Islet of Langerhans (tissue), 1 donor: ENCODE measurements at regions not wholly inside any gene's neighbourhood (a gene's known extent, or its start where the extent isn't known, plus 50 kb on each side); places are given as distances from the start of the nearest gene placed in this dataset.

Experiments used
- FAIRE-seq: peaks from one replicate; lab custom pipeline; 2011; peaks lifted over from hg19 to GRCh38; lab: Jason Lieb, UNC

DNA sequence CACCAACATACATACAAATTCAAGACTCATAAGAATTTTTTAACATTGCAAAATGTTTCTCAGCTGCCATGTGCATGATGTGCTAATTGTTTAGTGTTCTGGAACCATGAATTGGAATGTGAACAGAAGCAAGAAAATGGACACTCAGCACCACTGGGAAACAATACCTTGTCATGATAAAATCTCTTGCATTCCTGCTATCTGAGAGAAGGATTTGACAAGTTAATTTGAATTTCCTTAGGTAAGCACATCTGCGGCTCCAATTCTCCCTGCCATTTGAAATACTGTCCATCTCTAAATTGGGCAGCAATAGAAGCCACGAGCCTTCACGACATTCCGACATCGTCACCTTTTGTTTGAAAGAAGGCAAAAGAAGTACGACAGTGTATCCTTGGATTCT is 1104.6 kb upstream of the MAP3K7 start:
- FAIRE-seq, result no peak

DNA sequence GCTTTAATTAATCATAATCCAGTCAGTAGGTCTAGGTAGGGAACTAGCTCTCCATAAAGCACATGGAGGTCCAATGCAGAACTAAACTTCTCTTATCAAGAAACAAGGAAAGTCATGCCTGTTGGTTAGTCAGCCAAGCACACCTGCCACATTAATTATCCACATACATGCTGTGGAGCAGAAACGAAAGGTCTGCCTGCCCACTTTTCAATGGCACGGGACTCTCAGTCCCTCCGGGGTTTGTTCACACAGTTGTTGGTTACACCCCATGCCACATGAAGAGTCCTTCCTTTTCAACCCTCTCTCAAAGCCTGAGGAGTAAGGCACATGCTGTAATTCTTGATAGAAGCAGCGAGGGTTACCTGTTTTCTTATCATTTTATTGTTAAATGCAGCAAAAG is 1096.4 kb upstream of the MAP3K7 start:
- no peak for FAIRE-seq

DNA sequence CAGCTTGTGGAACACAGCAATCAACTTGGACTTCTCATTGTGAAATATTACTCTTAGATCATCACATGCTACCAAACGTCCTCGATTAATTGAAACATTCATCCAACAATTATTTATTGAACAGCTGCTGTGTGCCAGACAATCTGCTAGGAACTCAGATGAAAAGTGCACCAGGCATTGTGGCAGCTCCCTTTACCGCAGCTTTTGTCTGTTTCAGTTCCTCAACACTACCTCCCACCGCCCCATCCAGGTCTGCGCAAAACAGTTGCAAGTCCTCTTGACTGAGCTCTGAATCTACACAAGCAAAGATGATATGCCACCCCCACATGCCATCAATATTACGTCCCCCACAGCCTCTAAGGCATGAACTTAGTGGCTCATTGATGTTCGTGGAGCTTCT is 1094.4 kb upstream of the MAP3K7 start:
- FAIRE-seq, result no peak

DNA sequence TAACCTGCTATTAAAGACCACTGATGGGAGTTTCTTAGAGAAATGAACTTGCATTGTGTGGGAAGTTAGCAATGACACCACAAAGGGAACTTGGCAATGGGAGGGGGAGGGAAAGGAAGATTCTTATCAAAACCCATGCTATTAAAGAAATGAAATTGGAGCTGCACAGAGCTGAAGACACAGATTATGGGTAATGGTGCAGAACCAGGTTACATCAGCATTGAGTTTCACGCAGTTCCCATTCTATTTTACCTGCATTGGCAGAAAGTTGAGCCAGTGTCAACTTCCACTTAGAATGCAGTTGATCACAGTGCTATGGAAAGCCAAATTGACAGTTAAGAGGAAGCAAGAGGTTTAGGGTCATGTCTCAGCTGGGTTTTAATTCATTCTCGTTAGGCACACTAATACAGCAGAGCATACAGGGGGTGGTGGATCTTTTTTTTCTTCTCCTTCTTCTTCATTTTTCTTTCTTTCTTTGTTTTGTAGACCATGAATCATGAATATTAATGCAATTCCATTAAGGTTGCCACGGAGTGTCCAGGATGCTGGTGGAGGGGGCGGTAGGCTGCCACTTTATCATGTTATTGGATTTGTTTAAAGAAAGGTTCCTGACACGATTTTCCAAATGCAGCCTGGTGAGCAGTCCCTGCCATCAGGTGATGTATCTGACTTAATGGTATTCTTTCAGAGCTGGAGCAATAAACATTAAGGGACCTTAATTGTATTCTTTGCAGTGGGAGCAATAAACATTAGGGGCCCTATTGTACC is 1092.0 kb upstream of the MAP3K7 start:
- FAIRE-seq, result no peak

DNA sequence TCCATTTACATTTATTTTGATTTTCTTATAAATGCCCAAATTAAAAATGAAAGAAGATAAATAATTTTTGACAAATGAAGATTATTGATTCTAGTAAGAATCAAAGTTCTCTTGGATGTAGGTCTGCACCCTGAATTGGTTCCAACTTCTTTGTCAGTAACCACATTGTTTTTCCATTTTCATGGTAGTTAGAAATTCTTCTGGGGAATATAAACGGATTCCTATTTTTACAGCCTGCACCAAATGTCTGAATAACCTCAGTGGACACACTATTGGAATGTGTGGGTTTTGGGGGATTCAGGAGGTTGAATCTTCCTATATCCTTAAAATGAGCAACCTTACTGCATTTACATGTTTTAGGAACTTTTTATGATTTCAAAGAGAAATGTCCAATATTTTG is 1085.3 kb upstream of the MAP3K7 start:
- FAIRE-seq, result no peak

DNA sequence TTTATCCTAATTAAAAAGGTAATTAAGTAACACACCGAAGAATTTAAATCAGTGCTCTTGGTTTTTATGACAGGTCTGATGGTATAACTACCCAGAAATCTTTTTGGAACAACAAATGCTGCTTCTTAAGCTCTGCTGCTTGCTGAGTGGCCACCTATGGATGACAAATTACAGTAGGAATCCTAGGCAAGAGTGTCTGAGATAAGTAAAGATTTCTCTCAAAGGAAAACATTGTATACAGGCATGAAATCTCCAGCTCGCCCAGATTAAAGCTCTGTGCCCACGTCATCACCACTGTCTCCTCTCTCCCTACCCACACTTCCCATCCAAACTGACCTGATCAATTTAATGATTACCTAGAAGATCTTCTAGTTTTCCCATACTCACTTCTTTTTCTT is 1083.0 kb upstream of the MAP3K7 start:
- no peak for FAIRE-seq

DNA sequence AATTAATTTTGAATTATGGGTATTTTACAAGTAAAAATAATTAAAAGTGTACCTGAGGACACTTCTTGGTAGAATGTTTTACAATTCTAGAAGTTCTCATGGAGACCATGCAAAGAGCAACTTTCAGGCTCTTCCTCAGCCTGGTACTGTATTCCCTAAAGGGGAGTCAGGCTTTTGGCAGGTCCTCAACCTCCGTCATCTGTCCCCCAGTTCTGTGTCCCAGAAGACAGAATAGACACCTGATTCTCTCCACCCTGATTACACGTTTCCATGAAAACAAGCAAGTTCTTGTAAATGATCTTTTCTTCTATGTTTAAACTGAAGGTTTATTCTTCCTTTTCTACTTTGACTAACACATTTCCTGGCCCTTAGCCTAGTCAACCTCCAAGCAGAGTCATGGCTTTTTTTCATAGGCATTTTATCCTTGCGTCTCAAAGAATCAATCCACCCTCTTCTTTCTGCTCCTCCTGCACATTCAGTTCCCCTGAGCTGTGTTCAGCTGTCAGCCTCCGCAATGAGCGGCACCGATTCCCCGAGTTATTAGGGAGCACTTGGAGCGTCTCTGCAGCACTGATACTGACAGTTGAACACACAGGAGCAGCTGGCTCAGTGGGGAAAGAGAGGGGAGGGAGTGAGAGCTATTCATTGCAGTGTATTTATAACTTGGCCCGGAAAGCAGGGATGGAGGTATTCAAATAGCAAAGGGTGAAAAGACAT is 1082.4 kb upstream of the MAP3K7 start:
- FAIRE-seq, result no peak

DNA sequence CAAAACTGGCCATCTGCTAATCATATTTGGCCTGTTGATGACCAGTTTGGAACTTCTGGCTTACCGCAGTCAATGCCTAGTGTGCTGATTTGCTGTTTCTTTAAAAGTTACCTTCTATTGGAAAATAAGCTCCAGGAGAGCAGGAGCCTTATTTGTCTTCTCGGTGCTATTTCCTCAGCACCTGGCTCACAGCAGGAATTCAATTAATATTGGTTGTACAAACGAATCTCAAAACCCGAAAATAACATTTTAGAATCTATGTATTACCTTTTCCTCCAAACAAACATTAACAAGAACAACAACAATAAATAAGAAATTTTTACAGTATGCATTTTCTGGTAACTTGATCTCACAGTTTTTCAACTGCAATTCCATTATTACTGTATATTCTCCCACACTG is 1080.7 kb upstream of the MAP3K7 start:
- FAIRE-seq, result no peak

DNA sequence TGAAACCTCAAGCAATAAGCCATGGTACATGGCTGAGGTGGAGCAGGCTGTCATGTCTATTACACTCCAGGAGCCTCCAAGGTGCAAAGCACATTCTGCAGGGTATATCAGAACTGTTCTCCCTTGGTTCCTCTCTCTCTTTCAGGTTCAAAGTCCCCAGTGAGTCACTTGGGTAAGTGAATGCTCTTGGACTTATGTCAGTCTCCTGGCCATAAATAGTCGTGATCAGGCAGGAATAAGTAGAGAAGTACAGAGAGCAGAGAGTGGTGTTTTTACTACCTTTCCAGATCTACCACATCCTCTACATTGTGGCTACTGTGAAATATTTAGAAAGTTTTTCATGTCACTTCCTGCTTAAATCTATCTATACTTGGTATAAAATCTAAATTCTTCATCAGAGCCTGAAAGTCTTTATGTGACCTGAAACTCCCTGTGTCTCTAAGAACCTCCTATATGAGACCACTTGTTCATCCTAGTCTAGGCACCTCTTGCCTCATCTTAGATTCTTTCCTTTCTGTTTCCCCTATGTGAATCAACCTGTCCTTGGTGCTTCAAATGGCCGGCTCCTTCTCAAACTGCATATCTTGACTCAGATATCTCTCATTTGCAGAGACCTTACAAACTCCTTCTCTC is 1077.6 kb upstream of the MAP3K7 start:
- no peak for FAIRE-seq

DNA sequence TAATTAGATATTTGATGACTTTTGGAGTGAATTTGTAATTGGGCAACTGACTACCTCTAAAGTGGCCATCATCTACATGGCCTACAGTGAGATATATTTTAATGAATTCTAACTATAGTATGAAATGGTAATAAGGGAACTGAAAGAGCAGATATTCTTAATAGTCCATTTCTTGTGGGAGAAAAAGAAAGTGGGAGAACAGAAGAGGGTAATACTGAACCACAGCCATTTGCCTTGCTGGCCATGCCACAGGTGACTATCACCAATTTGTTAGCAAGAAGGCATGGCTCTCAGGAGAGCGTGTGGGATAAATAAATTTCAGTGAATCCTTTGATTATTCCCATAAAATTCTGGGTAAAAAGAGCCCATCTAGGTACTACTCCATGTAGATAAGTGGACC is 1074.0 kb upstream of the MAP3K7 start:
- no peak for FAIRE-seq

DNA sequence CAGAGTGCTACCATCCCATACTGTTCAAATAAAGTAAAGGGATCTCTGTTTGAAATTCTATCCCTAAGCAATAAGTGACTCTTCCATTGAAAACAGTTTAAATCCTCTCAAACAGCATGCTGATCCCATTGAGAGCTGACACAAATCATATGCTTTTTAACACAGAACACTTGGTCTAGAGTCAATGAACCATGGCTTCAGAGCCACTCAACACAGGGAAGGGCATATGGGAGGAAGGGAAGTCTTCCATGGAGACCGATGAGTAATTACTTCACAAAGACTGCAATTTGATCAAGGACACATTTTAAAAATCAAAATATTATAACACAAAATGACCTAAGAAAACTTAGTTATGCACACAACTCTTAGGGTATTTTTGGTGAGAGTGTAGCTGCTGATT is 1073.0 kb upstream of the MAP3K7 start:
- FAIRE-seq, result no peak

DNA sequence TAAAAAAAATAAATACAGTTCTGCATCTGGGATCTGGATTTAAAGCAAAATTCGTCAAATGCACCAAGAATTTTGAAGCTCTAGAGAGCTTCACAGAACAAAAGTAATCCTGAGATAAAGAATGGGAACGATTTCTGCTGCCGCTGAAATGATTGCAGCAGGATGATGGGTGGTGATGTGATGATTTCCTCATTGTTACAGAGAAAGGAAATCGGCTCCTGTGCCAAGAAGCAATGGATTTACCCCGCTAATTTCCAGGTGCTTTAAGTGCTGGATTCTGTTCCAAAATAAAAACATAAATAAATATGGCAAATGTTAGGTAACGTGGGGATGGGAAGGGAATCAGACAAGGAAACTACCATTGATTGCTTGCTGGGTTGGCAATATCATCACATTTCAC is 1067.9 kb upstream of the MAP3K7 start:
- no peak for FAIRE-seq

DNA sequence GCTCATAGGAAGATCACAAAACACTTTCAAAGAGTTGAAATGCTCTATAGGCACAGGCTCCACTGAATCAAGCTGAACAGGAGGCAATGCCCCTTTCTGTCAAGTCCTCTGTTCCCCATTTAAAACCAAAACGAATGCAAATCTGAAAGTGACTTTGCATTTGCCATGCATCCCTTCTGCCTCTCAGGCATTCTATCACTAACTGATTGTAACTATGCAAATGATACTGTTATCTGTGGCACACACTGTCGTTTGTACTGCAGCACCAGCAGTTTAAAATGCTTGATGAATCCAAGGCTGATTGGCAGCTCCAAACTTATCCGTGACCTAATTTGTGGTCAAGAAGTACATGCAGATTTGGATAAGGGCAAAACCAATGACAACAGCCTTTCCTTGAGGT is 1067.5 kb upstream of the MAP3K7 start:
- FAIRE-seq, result no peak

DNA sequence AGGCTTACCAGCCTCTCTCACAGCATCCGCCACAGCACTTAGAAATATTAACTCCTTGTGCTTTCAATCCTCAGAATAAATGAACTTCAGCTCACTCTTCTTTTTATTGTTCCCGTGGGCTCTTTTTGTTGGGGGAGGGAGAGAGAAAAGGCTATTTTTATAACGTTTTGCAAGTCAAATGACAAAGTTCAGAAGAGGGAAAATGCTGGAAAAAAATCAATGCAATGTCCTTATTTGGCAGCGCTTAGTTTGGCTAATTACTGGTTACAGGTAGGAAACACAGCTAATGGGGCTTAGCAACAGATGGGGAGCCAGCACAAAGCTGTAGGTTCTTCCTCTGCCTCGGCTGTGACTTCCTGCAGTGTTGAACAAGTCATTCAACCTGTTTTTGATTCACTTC is 1067.0 kb upstream of the MAP3K7 start:
- FAIRE-seq, result no peak

DNA sequence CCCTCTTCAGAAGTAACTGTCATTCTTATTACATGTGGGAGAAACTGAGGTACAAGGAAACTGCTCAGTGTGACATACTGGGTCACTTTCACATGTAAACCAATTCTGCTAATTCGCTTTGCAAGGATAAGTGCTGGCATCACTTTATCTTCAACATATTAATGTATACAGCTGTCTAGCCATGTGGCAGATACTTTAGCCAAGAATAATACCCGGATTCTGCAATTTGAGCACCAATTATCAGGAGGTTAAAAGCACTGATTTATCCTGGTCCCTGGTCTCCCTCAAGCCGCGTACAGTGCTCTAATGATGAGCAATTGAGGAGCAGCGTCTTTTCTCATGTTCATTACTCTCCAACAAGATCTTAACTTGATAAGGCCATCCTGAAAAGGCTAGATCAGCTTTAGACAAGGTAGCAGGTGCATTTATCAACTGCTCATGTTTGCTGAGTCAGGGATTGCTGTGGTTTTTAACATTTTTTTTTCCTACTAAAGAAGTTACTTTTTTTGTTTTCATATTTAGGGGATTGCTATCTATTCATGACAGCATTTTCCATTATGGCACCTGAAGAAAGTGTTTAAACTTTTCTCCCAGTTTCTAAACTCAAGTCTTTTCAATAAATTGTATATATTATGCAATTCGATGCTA is 1066.3 kb upstream of the MAP3K7 start:
- FAIRE-seq, result no peak

DNA sequence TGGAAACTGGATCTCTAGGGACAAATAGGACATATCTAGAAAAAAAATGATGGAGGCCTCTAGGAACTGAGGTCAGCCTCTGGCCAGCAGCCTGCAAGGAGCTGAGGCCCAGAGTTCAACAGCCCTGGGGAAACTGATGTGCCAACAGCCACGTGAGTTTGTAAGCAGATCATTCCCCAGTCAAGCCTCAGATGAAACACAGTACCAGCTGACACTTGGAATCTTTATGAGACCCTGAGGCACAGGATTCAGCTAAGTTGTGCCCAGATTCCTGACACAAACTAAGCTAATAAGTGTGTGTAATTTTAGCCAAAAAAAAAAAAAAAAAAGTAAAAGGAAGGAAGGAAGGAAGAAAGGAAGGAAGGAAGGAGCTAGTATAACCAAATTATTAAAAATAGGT is 1059.8 kb upstream of the MAP3K7 start:
- no peak for FAIRE-seq

DNA sequence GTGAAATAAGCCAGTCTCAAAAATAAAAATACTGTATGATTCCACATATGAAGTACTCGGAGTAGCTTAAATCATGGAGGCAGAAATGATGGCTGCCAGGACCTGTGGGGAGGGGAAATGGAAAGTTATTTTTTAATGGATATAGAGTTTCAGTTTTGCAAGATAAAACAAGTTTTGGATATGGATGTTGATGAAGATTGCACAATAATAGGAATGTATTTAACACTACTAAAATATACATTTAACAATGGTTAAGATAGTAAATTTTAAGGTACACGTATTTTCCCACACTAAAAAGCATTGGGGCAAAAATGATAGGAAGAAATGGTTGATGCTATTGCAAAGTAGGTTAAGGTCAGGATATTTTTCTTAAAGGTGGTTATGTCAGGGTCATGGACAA is 1058.9 kb upstream of the MAP3K7 start:
- no peak for FAIRE-seq

DNA sequence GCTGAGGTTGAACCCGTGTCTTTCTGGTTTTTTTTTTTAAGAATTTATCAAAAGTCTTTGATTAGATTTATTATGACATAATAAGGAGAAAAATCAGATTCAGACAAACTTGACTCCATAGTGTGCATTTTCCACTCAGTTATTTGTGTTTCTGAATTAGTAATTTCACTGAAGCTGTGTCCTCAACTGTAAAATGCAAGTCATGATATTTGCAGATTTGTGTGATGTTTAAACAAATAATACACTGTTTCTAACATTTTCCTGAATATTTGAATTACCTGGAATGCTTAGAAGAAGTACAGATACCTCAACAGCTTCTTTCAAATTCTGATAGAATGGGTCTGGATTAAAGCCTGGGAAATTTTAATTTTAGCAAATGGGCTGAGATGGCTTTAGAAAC is 1050.3 kb upstream of the MAP3K7 start:
- no peak for FAIRE-seq

DNA sequence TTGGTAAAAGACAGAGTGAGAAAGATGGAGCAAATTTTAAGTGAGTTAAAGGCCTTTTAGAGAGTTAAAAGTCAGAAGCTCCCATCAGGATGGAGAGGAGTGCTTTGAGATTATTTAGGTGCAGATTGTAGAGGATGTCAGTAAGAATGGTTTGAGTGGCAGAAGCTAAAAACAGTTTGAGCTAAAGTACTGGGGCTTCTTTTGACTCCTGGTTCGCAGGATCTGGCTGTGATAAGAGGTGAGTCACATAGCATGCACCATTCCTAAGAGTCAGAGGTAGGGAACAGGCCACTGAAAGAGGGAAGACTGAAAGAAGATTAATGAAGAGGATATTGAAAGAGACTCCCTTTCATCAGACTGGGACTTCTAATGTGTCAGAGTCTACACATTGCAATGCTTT is 1047.9 kb upstream of the MAP3K7 start:
- no peak for FAIRE-seq

DNA sequence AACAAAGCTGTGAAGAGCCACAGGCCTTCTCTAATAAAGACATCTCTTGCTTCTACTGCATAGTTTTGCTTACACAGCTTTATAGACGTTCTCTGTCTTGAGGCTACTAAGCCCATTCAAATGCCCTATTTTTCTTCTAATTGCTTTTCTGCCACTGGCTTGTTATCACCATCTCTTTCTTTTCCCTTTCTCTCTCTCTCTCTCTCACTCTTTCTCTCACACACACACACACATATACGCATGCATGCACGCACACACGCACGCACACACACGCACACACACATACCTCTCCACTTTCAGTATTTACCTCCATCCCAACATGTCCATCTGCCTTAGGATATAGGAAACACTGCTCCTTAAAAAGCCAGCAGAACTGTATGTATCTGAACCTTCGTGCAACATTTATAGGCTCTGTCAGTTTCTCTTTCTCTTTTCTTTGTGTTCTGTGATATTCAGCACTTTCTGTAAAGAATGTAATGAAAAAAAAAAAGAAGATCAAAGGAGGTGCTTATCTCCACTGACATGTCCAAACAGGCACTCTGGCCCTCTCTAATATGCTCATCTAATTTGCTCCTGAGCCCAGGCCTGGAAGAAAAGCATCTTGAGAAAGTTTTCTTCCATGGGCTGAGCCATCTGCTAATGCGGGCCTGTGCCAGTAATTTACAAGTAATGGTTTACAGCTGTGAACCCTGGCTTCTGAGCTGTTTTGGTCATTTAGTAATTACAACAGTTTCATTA is 1046.7 kb upstream of the MAP3K7 start:
- FAIRE-seq, result no peak

DNA sequence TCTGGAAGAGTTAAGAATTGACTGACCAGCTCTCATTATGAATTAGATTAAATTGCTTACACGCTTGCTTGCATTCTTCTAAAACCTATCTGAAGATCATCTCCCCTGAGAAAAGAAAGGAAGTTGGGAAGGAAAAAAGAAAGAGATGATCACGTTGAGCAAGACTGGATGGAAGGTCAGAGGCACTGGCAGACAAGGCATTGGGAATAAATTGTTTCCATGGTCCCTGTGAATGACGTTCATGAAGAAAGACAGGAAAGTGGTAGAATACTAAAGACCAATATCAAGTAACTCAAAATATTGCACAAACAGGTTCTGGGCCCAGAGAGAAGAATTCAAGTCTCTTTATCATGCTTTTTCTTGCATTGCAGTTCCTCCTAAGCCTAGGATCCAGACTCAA is 1045.4 kb upstream of the MAP3K7 start:
- no peak for FAIRE-seq

DNA sequence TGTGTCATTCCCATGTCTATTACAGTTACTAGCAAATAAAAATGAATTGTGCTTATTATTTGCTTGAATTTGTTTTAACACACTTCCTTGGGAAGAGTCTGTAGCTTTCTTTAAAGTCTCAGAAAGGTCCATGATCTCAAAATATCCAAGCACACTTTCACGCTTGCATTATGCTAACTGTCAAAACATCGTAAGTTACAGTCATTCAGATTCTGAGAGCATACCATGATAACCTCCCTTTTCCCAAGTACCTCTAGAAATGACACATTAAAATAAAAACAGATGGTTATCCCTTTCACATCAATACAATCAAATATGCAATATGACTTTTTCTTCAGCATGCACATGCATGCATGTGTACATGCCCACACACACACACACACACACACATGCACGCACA is 1044.4 kb upstream of the MAP3K7 start:
- FAIRE-seq, result no peak

DNA sequence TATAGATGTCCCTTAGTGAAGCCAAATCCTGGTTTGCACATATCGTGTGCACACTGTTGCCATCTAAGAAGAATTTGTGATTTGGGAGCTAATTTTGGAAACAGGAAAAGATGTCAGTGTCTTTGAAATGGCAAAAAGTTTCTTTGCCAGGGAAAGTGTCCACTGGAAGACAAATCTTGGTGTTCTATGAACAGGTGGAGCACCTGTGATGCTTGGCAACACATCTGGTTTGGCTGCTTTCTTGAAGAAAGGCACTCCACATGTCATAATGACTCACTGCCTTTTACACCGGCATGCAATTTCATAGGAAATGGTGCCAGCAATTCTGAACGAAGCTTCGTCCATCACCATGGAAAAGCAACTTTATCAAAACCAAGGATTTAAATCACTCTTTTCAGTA is 1040.0 kb upstream of the MAP3K7 start:
- no peak for FAIRE-seq
